BJ (cell line): ENCODE measurements at regions not wholly inside any gene's neighbourhood (a gene's known extent, or its start where the extent isn't known, plus 50 kb on each side); places are given as distances from the start of the nearest gene placed in this dataset. TPM values are rescaled to one million over a fixed set of nuclear protein-coding genes. Genes with fewer than 3 reads are reported as not detected.

ENCODE experiments used
- CTCF ChIA-PET: fragments of 350-600 bp; formaldehyde crosslinking; extraction: SDS; loops from one replicate; lab custom pipeline; 2021; ENCODE audit warnings: antibody characterized with exemption, inconsistent platforms; lab: Yijun Ruan, JAX
- POLR2A ChIA-PET: fragments of 300-600 bp; sonication (Branson Sonifier 250); formaldehyde crosslinking; extraction: SDS; loops from one replicate; lab custom pipeline; 2021; ENCODE audit warnings: antibody characterized with exemption; lab: Charles Lee
- DNase-seq: peaks from one replicate; pipeline ENCODE4 v3.0.0-alpha.2; 2011; ENCODE audit warnings: low read depth
- H3K27me3 ChIP-seq: 2 replicates; pipeline ENCODE4 v1.6.0; 2011; ENCODE audit warnings: low read length; ENCODE audit not compliant: control insufficient read depth, insufficient read depth
- H3K36me3 ChIP-seq: 2 replicates; pipeline ENCODE4 v1.5.1; 2011; ENCODE audit warnings: low read length; ENCODE audit not compliant: control insufficient read depth, insufficient read depth
- H3K4me3 ChIP-seq: 2 replicates; pipeline ENCODE4 v1.5.1; 2011; ENCODE audit warnings: low read depth, mild to moderate bottlenecking, control low read depth, low read length
- small RNA-seq: library from RNA; depleted of rRNA; stranded (forward); fragments of <200 nt; gene quantifications from one replicate; pipeline ENCODE3, GENCODE V24; 2012; ENCODE audit warnings: low replicate concordance, low read depth; ENCODE audit not compliant: insufficient read length
- TF ChIP-seq, protein P1 (sequence below): IDR thresholded peaks from 2 replicates; pipeline ENCODE4 v1.5.1; 2011; ENCODE audit warnings: low read depth, mild to moderate bottlenecking, control low read depth, inconsistent platforms, low read length, moderate library complexity; ENCODE audit not compliant: insufficient read depth

DNA sequence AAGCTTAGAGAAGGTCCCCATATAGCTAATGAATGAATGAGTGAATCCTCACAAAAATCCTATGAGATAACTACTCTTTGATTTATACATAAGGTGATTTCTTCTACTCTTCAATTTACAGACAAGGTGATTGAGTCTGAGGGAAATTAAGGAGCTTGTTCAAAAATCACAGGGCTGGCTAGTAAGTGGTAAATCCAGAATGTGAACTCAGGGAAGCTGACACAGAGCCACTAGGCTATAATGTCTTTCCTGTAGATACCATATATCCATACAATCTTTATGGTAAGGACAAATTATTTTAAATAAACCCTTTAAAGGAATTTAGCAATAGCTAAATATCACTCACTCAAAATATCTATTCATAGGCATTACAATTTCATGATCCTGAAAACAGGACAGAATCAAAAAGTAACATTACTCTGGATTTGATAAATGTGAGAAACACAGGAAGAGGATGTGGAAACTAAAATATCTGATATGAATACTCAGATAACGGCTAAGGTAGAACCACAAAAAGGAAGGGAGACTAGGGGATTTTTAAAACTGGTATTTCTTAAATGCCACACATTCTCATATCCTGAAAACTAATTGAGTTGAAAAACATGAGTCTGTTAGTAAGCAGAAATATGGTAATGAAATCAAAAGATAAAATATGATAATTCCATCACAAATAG, 108.2 kb downstream of the NBPF12 start:
- ChIA-PET CTCF (no interaction called here), POLR2A (no interaction called here)
- H3K27me3 ChIP-seq = no peaks in the 10 kb centered on the region; the same call in 1 of the 2 replicates
- TF ChIP-seq, protein P1, sequence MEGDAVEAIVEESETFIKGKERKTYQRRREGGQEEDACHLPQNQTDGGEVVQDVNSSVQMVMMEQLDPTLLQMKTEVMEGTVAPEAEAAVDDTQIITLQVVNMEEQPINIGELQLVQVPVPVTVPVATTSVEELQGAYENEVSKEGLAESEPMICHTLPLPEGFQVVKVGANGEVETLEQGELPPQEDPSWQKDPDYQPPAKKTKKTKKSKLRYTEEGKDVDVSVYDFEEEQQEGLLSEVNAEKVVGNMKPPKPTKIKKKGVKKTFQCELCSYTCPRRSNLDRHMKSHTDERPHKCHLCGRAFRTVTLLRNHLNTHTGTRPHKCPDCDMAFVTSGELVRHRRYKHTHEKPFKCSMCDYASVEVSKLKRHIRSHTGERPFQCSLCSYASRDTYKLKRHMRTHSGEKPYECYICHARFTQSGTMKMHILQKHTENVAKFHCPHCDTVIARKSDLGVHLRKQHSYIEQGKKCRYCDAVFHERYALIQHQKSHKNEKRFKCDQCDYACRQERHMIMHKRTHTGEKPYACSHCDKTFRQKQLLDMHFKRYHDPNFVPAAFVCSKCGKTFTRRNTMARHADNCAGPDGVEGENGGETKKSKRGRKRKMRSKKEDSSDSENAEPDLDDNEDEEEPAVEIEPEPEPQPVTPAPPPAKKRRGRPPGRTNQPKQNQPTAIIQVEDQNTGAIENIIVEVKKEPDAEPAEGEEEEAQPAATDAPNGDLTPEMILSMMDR = no peak
- DNase-seq = no peak
- H3K4me3 ChIP-seq = no peak overlapping the region
- H3K36me3 ChIP-seq = no peaks in the 10 kb centered on the region

Small RNA genes lying in the stretch of these regions (small RNA-seq; reads per million reads assigned to genes)
- gene RNU1-151P = not detected
